GM21619 (cell line): ENCODE measurements at regions not wholly inside any gene's neighbourhood (a gene's known extent, or its start where the extent isn't known, plus 50 kb on each side); places are given as distances from the start of the nearest gene placed in this dataset.
"Not testable (repeated sequence)": the region's sequence is repeated elsewhere in the genome, so short reads cannot be mapped to it uniquely, and the experiment has no call there.

Source experiments
- ATAC-seq: cut with Tn5 transposase; IDR thresholded peaks from one replicate; pipeline ENCODE4 v1.9.1; 2021; ENCODE audit not compliant: unreplicated experiment

DNA sequence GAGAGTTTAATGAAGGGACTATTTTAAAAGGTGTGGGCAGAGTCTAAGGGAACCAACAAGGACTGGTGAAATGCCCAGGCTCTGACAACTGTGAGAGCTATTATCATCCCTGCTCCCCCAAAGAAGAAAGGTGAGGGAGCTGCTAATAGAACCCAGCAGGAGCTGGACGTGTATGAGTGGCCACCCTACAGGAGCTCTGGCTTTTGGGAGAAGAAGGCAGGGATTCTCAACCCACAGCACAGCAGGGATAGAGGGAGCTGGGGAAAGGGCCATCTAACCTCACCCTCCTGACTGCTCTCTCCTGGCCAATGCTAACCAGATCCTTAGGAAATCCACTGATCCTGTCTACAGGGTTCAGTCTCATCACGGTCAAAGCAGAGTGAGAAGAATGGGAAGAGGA is 57.1 kb downstream of the GRIN2B start:
- no peak for ATAC-seq

GRCh38 chr12:13918897-13919296 is 62.5 kb downstream of the GRIN2B start:
- ATAC-seq, result no peak

DNA sequence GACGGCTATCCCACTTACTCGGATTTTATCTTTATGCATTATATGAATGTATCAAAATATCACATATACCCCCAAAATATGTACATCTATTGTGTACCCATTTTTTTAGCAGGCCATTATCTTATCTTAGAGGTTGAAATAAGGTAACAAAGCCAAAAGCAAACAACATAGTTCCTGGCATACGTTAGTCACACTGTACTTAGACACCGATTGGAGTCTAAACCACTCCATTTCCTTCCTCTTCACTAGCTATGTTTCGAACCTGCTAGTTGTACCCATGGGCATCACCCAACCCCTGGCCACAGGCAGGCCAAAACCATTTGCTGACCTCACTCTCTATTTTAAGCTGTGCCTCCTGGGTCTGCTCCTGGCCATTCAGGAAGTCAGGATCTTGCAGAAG is 66.3 kb downstream of the GRIN2B start:
- no peak for ATAC-seq

DNA sequence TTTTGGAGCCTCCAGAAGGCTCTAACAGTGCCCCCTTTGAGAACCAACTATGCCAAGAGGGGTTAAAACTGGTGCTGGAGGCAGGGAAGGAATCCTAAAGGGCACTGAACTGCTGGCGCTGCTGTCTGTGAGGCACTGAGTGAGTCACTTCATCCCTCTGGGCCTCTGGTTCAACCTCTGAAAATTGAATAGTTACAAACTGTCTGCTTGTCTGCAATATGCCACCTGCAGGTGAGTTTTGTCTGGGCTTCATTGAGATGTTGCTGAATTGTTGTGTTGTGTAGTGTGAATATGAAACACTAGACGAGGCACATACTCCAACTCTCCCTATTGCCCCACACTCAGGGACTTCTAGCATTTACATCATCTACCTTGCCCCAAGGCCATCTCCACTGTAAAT is 68.0 kb downstream of the GRIN2B start:
- no peak for ATAC-seq

- ATAC-seq, result no peak
Observed at GRCh38 chr12:13911756-13912554, 69.4 kb downstream of the GRIN2B start.

DNA sequence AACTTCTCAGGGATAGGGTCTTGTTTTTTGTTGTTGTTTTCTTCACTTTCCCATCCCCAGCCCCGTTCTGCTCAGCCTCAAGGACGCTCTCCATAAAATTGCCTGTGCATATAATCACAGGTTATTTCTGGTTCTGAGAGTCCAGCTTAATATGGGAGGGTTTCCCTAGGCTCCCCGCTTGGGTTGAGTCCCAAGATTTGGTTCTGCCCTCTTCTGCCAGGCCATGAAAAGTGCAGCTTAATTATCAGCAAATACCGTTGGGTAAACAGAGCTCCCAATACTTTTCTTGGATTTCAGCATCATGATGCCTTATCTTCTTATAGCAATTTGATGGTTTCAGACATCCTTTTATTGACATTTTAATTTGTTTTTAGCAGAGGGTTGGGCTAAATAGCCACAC is 75.6 kb downstream of the GRIN2B start:
- ATAC-seq, result no peak

- no peak for ATAC-seq
Observed at GRCh38 chr12:13900718-13901117, 80.7 kb downstream of the GRIN2B start.

DNA sequence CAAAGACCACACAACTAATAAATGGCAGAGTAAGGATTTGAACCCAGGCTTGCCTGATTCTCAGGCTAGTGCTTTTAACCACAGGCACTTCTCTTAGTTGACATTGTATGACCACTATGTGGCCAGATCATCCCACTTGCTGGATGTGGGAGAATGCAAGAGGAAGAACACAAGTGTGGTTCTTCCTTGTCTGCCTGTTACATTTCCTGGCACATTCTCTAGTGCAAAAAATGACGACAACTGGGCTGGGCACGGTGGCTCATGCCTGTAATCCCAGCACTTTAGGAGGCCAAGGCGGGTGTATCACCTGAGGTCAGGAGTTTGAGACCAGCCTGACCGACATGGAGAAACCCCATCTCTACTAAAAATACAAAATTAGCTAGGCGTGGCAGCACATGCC is 83.0 kb downstream of the GRIN2B start:
- not testable (repeated sequence) for ATAC-seq

DNA sequence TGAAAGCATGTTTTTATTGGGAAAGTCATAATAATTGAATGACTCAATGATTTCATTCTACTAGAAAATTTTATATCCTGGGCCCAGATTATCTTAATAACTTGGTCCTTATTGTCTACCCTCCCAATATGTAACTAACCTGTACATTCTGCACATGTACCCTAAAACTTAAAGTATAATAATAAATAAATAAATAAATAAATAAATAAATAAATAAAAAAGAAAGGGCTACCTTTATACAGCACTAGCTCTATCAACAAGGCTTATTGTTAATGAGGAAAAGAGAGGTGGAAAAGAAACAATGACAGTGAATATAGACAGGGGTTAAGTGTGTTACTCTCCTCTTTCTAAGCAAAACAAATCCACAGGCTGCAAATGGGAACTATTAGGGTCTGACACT is 83.6 kb downstream of the GRIN2B start:
- ATAC-seq, result no peak

GRCh38 chr12:13896063-13896626 is 85.3 kb downstream of the GRIN2B start:
- ATAC-seq, result no peak

- ATAC-seq, result no peak
Observed at GRCh38 chr12:13891902-13892301, 89.5 kb downstream of the GRIN2B start.

DNA sequence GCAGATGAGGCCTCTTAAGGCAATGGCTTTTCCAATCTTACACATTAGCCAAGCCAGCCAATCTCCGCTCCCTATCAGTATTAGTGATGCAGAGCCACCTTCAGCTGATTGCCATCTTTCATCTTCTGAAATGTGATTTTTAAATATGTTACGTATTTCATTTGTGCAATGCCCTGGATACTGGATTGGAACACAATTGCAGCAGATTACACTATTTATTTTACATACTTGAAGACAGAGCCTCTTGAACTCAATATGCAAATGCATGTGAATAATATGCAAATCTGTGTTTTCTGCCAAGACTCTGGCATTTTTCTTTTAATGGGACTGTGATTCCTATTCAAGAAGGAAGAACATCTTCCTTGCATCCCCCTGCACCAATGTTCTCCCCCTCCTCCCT is 90.5 kb downstream of the GRIN2B start:
- ATAC-seq, result no peak

- no peak for ATAC-seq
Observed at GRCh38 chr12:13887779-13888388, 93.5 kb downstream of the GRIN2B start.

- no peak for ATAC-seq
Observed at GRCh38 chr12:13882176-13882575, 99.2 kb downstream of the GRIN2B start.

DNA sequence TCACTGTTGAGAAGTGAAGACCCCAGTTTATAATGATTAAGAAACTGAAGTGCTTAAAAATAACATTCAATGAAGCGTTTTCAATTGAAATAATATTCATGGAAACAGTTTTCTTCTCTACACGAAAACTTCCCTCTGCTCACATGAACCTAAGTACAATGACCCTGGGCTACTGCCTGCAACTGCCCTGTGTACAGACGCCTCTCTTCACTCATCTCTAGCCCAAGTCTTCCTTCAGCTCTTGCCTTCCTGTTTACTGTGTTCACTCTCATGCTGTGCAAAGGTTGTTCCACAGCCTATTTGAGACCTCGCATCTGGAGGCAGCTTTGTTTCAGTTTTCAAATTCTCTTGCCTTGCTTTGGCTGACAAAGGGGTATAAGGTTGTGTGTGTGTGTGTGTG is 100.8 kb downstream of the GRIN2B start:
- ATAC-seq, result no peak

DNA sequence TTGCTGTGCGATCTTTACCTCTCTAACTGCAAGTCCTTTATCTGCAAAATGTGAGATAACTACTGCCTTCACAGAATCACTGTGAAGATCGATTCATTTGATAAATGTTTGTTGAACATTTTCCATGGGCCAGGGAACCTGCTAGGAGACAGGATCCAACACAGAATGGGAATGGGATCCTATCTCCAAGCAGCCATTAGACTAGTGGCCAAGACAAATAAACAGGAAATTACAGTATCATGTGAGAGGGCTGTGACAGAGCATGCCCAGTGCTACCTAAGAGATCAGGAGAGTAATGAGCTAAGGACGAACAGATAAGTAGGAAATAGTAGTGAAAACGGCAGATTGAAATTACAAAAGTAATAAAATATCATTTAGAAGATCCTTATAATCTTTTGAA is 105.7 kb downstream of the GRIN2B start:
- ATAC-seq, result no peak

- no peak for ATAC-seq
Observed at GRCh38 chr12:13870255-13870654, 111.1 kb downstream of the GRIN2B start.

GRCh38 chr12:13864081-13864673 is 117.2 kb downstream of the GRIN2B start:
- ATAC-seq, result peak; percentile 93

DNA sequence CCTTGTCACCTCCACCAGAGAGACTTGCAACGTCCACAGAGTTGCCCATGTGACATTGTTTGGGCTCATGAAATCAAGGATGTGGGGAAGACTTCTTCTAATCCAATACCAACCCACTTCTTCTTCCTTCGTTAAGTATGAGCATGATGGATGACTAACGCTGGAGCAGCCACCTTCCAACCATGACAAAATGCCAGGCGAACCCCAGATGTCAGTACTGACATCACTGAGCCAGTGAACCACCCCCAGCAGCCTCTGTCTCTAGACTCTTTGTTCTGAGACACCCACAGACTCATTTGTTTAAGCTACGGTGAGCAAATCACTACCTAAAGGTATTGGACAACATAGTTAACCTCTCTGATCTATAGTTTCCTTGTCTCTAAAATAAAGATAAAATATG is 123.7 kb downstream of the GRIN2B start:
- no peak for ATAC-seq

DNA sequence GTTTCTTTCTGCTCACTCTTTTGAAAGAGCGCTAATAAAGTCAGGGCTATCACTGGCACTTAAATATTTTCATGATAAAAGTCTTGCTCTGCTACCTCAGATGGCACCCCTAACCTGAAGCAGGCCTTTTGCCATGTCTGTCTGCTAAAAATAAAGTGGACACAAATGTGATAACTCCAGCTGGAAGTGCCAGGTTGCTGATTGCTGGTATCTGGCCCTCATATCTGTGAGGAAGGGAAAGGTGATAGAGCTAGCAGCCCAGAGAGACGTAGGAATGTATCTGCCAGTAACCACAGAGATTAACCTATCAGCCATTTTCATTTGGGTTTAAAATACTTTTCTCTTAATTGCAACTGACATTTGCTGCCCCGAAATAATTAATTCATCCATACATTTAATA is 127.9 kb downstream of the GRIN2B start:
- ATAC-seq, result no peak

DNA sequence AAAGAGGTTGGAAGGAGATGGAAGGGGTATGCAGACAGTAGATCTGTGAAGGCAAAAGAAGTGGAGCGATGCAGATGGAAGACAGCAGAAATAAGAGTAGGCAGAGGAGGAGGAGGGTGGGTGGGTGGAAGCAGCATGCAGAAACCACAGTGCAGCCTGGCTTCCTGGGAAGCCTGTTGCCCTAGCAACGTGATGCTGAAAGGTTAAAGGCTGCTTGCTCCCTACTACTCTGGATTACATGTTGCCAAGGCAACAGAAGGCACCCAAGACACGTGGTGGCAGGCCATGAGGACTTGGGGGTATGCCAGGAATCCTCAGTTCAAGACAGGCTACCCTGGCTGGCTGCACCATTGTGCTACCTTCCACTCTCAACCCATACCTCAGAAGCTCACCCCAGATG is 129.6 kb downstream of the GRIN2B start:
- ATAC-seq, result no peak

DNA sequence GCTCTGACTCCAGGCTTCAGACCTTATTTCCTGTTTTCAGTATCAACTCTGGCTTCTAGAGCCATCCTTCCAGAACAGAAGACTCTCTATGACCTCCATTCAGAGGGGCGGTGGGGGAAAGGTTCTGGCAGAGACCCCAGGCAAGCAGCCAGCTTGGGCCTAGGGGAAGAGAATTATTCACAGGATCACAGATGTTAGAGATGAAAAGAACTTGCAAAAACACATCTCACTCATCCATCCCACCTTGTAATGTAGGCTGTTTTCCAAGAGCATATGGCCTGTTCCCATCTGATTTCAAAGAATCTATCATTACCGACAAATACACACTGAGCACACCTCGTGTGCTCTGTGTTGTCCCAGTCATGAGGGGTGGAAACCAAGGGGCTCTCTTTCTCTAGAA is 131.9 kb downstream of the GRIN2B start:
- ATAC-seq, result no peak
